Activated CD4-positive, alpha-beta T cell treated with anti-CD3 and anti-CD28 coated beads for 1 hour (primary cell): ENCODE measurements at regions not wholly inside any gene's neighbourhood (a gene's known extent, or its start where the extent isn't known, plus 50 kb on each side); places are given as distances from the start of the nearest gene placed in this dataset.

ENCODE experiments used
- DNase-seq: peaks from one replicate; pipeline ENCODE4 v3.0.0-alpha.2; 2020

GRCh38 chr13:24085662-24086061 lies 74.9 kb upstream of the SPATA13 start:
- no peak for DNase-seq

GRCh38 chr13:24086642-24087041 lies 73.9 kb upstream of the SPATA13 start:
- DNase-seq, result no peak

DNA sequence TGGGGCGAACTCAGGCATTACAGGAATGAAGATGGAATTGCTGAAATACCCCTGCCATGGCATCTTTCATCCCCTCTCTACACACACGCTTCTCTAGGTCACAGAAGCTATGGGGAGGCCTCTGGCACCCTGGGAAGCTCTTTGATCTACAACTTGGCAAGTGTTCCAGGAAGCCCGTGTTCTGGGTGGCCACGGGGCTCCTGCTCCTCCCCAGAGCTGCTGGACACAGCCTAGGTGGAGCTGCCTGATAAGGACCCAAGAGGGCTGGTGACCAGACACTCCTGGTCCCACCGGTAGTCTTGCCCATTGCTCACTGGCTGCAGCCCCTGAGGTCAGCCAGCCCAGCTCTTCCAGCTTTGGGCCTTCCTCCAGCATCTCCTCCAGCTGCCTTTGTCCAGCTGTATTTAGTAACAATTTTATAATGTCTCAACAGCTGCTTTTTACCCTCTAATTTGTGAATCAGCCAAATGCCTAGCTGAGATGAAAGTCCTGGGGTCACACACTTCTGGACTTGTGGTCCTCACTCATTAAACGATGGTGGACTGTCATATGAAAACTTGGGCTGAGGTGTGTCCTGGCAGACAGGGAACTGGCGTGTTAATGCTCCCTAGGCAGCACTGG lies 72.8 kb upstream of the SPATA13 start:
- DNase-seq, result no peak

GRCh38 chr13:24090049-24090448 lies 70.5 kb upstream of the SPATA13 start:
- no peak for DNase-seq

GRCh38 chr13:24091080-24091479 lies 69.4 kb upstream of the SPATA13 start:
- DNase-seq, result no peak

DNA sequence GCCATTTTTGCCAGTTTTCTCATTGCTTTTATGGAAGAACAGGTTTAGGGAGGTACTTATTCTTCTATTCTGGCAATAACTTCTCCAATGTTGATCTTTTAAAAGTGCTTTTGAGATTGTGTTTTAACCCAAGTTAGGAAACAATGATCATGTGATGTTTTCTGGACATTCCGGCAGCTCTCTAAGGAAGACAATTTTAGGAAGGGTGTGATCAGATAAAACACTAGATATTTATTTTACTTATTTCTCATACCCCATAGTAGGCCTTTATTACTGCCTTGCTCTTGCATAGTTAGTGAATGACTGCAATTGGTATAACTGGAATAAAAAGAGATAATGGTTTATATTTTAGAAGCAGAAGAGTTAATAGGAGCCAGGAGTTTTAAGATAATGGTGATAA lies 68.4 kb upstream of the SPATA13 start:
- DNase-seq, result no peak

DNA sequence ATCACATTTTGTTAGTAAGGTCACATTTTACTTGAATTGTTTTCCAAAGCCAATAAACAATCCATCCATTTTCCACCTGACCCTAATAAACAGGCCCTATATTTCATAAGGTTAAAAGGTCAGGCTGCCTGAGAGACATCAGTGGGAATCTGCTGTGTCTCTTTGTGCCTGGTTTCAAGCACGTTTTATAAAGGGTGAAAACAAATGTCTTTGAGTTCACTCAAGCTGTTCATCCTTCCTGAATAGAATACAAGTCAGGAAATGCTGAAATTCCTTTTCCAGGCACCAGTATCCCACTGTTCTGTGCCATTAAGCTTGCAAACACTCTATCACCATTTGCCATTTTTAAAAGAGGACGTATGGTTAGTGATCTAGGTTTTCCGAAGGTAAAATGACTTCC lies 67.5 kb upstream of the SPATA13 start:
- no peak for DNase-seq

DNA sequence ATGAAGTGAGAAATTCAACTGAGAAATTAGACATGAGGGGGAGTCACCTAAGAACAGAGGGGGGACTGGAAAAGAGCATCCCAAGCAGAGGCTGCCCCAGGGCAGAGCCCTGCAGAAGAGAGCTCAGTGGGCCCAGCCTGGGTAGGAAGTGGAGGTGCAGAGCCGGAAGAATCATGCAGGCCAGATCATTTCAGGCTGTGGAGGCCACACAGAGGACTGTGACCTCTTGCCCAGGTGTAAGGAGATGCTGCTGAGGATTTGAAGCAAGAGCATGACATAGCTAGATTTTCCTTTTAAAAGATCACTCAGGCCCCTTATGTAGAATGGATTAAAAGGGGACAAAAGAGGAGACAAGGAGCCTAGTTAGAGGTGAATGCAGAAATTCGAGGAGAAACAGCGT lies 63.9 kb upstream of the SPATA13 start:
- no peak for DNase-seq

DNA sequence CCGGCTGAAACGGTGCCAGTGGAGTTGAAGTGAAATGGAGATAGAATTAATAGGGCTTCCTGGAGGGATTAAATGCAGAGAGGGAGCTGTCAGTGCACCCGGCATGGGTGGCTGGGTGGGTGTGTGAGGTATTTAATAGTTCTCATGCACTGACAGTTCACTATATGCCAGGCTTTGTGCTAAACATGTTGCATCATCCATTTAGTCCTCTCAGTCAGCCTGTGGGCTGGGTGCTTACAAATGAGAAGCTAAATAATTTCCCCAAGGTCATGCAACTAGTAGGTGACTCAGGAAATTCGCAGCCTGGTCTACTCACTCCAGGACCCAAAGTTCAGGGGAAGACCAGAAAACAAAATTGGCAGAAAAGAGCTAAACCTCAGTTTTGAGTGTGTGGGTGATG lies 63.5 kb upstream of the SPATA13 start:
- DNase-seq, result no peak

DNA sequence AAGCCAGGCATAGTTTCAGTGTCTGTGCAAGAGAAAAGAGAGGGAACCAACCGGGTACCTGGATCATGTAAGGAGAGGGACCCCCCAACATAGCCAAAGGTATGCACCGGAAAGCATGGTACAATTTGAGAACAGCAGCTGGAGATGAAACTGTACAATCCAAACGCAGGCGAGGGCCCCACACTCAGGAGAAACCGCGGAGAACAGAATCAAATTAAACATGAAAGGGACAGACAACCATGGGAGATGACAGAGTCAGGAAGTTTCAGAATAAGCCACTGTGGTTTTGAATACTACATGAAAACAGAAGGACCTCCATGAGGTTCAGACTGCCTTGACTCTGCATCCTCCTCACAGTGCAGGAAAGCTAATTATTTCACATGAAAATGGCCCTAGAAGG lies 62.9 kb upstream of the SPATA13 start:
- no peak for DNase-seq

DNA sequence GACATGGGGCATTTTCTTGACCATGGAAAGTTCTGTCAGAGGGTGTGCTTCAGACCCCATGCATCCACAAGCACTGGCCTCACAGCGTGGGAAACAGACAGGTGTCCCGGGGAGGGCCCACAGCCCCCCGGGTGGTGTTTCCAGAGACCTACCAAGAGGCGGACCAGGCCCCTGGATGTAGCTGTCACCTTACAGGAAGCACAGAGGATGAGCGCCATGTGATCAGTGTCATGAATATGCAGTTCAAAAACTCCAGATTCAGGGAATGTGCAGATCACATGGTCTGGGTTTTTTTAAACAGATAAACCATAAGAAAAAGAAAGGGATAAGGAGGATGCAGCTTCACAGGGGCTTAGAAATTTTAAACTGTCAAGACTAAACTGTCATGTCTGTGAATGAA lies 61.0 kb upstream of the SPATA13 start:
- DNase-seq, result no peak

DNA sequence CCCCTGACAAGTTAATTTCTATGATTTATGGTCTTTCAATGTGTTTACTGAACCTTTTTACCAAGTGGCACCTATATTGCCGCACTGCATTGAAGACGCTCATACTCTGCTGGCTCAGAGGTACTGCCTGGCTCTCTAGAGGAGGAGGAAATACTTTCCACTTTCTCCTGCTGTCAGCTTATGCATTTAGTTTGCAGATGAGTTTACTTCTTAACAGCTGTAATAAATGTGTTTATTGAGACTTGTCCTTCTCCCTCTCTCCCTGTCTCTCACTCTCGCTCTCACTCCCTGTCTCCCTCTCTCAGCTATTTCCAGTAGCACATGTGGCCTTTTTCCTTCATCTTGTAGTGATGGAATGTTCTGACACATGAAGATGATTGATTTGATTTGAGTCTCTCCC lies 60.3 kb upstream of the SPATA13 start:
- no peak for DNase-seq

GRCh38 chr13:24103782-24104372 lies 56.6 kb upstream of the SPATA13 start:
- DNase-seq, result no peak

- no peak for DNase-seq
Measured at GRCh38 chr13:24104723-24105122, 55.8 kb upstream of the SPATA13 start.

DNA sequence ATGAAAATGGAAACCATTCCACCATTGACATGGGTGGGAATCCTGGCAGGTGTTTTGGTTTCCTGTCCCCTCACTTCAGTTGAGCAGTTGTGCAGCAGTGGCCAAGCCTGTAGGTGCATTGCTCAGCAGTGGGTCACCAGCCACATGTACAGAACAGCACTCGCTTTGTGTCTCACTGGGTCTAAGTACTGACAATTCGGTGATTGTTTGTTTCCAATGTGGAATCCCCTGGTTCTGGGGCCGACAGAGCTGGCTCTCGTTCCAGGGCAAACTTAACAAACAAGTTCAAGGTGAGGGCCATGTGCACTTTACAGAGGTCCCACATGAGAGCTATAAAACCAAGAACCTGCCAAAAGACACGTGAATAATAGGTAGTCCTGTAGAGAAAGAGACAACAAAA lies 54.1 kb upstream of the SPATA13 start:
- no peak for DNase-seq

GRCh38 chr13:24107955-24108614 lies 52.4 kb upstream of the SPATA13 start:
- DNase-seq, result no peak

DNA sequence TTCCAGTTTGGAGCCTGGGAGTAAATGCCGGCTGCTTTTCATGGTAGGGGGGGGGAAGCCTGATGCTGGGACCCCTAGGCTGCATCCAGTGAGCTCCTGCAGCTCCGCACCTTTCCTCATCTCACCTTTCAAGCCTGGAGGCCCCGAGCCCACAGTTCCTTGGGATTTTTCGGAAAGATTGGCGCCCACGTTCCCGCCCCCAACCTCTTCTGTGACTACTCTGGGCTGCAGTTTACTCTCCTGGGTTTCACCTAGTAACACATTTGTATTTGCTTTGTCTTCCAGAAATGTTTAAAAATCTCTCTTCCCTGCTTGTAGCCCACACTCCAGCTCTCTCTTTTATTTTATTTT lies 51.9 kb upstream of the SPATA13 start:
- DNase-seq, result no peak

DNA sequence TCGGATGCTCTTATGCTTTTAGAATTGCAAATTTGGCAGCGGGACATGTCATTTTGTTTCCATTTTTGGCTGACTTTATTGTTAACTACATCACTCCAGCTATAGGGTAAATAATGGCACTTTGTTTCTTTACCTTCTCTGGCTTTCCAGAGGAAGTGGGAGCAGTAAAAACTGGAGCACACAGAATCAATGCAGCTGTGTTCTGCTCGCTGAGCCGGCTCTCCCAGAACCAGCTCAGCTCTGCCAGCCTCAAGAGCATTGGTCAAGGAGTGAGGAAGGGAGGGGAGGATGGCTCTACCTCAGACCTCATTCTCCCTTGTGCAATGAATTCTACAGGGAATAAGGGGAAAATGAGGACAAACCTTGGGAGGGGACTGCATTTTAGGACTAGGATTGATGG lies 50.5 kb upstream of the SPATA13 start:
- DNase-seq, result no peak
